Pons (tissue), 1 donor: ENCODE measurements at regions not wholly inside any gene's neighbourhood (a gene's known extent, or its start where the extent isn't known, plus 50 kb on each side); places are given as distances from the start of the nearest gene placed in this dataset.
"Not testable (repeated sequence)": the region's sequence is repeated elsewhere in the genome, so short reads cannot be mapped to it uniquely, and the experiment has no call there.

Source experiments
- DNase-seq: peaks from one replicate; pipeline ENCODE4 v3.0.0-alpha.2; 2016; ENCODE audit warnings: low spot score

DNA sequence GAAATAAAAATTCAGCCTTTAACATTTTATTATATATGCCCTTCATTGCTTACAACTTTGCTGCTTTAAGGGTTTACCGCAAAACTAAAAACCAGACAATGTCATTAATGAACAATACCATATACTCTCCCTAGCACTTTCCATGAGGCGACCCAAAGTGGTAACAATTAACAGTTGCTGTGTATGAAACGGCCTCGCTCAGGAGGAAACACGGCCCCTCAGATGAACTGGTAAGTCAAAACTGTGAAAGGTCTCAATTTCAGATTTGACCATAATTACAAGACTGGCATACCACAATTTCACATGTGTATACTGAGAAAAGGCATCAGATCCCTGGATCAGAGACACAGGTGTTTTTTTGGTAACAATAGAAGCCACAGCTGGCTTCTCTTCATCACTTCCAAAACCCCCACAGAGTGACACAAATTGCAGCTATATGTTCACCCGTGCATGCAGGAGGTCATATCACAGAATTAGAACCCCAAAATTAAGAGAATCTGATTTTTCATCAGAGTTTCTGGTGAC lies 611.9 kb upstream of the ADAMTS5 start:
- DNase-seq: no peak

DNA sequence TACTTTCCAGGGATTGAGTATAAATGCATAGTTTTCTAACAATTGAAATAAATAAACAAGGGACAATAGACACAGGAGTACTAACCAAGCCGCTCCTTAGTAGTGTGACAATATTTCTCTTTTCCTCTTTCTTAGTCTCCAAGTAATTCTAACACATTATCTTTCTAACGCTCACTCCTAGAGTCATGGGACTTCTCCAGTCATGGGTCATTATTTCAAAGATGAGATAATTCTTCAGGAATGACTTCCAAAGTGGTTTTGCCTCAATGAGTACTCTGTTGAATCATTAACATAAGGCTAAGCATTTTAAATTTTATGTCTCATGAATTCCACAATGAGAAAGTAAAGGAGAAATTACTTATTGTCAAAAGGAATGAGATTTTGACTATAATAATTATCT lies 605.8 kb upstream of the ADAMTS5 start:
- DNase-seq: no peak

DNA sequence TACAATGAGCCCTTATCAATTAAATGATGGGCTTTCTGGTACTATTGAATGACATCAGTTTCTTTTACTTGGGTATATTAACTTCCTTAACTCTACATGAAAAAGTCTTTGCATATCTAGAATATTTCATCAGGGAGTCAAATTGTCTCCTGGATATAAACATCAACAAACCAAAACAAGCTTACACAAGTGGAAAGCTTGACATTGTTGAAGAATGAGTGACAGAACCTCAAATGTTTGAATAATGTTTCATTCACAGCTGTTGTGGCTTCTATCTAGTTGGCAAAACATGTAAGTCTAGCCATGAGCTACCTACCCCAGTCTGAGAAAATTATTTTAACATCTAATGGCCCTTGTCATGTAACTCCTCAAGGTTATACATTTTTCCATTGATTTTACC lies 604.8 kb upstream of the ADAMTS5 start:
- no peak for DNase-seq

DNA sequence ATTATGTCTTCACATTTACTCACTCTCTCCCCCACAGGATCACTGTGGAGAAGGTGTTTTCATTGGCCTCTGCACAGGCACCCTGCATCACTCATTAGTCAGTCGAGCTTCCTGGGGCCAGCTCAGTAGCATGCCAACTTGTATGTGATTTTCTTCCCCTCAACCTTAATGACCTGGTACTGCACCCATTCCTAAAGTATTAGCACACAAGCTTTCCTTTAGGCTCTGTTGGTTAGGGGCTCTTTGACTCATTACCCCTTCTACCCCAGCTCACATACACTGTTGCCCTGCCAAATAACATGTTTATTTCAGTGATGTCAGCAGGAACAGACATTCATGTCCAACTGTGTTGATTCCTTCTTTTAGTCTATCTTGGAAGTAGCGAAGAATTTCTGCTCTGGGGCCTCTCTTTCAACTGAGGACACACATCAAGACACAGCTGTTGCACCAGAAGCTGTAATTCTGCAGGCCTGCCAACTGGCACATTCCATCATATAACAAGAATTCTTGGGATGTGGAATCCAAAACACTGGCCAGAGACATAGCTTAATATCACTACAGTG lies 603.5 kb upstream of the ADAMTS5 start:
- DNase-seq: peak; percentile 12

DNA sequence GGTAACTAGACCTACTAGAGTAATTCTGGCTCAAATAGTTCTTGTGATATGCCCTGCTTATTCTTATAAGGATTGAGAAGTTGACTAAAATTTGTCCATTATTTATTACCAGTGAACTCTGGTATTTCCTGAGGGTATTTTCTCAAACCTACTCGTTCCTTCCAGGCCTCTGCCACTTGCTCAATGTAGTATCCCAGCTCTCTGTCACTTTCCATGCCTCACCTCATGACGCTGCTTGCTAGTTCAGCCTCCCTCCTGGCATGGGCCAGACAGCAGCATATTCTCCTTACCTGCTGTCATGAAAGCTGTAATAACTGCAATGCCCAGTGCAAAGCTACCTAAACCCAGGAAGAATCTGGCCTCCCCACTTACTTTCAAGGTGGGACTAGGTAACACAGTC lies 602.9 kb upstream of the ADAMTS5 start:
- DNase-seq: no peak

DNA sequence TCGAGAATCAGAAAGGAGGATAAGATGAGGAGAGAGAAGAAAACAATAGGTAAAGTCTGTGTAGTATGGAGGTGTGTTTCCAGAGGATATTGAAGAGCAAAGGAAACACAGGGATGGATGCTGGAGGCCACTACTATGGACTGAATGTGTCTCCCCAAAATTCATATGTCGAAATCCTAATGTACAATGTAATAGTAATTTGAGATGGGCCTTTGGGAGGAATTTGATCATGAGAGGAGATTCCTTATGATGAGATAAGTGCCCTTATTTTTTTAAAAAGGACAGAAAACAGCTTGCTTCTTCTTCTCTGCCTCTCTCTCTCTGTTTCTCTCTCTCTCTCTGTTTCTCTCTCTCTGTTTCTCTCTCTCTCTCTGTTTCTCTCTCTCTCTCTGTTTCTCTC lies 602.2 kb upstream of the ADAMTS5 start:
- DNase-seq: no peak

DNA sequence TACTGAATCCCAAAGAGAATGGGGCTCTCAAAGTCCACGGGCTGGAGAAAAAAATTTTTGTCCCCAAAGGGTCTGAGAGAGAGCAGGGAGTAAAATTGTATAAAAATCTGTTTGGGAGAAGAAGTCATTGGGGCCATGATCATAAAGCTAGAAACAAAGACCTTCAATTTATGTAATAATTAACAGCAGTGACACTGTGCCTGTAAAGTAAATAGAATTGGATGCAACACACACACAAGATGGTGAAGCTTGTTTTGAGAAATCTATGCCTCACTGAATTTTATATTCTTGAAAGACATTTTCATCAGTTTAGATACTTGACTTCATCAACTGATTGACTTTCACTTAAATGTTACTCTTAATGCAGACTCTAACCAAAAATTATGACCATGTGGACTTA lies 600.5 kb upstream of the ADAMTS5 start:
- DNase-seq: no peak

DNA sequence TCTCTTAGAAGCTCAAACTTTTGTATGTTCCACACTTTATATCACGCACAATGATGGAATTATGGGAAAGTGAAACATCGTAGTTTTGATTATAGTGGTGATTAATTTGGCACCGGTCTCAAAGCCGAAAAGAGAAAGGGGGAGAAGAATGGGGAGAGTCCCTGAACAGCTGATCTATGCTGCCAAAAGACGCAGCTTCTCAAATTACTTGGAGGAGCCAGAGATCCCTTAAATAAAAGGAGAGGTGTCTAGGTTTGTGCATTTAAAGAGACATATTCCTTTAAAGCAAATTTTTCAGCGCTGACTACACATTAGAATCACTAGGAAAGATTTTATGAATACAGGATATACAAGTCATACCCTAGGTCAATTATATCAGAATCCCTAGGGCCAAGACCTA lies 599.6 kb upstream of the ADAMTS5 start:
- DNase-seq: no peak

DNA sequence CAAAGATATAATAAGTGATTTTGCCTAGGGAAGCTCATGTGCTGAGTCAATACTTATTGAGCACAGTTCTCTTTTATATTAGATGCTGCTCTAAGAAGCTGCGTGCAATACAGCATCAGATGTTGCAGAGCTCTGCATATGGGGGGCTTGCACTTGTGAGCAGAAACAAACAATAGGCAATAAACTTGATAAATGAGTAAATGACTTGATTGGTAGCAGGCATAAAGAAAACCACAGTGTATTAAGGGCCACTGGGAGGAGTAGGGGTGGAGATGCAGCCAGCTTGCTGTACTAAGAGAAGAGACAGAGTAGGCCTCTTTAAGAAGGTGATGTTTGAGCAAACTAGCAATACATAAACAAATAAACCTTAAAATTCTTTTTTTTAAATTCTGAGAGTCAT lies 598.5 kb upstream of the ADAMTS5 start:
- no peak for DNase-seq

DNA sequence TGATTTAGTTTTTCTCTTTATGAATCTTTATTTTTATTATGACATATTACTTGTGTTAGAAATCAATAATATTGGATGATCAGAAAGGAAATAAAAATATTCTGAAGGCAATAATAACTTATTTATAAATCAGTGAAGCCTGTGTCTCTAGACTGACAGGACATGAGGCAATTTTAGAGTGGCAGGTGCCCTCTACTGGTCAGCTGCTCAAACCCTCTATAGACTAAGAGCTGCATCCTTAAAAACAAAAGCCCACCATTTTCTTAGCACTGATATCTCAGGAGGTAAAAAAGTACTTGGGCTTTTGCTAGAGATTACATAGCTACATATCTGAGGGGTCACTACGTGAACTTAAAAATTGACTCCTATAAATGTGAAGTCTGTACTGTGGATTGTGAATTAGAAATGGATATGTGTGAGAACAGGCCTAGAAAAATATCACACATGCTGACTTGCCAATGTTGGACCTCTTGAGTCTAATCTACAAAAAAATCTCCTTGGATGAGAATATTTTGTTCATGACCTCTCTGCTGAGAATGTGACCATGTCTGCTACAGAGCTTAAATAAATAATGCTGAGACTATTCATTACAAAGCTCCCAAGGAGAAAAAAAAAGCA lies 597.9 kb upstream of the ADAMTS5 start:
- DNase-seq: peak; percentile 66

DNA sequence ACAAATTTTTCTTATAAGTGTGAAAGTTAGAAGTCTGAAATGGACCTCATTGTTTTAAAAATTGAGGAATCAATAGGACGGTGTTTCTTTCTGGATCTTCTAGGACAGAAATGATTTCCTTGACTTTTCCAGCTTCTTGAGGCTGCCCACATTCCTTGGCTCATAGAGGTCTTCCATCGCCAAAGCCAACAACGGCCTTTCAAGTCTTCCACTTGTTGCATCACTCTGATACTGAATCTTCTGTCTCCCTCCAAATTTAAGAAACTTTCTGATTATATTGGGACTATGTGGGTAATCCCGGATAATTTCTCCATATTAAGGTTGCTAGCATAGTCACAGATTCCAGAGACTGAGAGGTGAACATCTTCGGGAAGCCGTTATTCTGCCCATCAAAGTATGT lies 595.4 kb upstream of the ADAMTS5 start:
- no peak for DNase-seq

DNA sequence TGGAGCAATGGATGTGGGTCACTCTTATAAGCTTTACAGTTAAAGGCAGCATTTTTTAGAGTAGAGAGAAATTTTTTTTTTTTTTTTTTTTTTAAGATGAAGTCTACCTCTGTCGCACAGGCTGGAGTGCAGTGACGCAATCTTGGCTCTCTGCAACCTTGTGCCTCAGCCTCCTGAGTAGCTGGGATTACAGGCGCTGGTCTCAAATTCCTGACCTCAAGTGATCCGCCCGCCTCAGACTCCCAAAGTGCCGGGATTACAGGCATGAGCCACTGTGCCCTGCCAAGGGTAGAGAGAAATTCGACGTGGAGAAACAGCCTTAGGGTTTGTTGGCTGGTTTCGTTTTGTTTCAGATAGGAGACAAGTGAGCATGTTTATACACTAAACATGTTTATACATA lies 594.2 kb upstream of the ADAMTS5 start:
- DNase-seq: no peak

DNA sequence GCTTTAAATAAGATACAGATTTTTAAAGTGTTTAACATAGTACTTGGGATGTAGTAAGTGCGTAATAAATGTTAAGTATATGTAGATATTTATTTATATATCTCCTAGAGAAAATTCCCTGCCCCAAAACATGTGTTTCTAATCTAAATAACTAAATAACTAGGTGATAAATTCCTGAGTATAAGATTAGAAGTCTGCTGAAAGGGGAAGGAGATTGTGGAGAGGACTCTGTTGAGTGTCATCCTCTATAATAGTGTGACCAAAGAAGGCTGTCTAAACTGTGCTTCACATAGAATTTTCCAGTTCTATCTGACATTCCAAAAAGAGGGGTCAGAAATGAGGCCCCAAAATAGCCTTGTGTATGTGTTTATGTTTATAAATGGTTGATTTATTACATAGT lies 590.5 kb upstream of the ADAMTS5 start:
- DNase-seq: no peak

DNA sequence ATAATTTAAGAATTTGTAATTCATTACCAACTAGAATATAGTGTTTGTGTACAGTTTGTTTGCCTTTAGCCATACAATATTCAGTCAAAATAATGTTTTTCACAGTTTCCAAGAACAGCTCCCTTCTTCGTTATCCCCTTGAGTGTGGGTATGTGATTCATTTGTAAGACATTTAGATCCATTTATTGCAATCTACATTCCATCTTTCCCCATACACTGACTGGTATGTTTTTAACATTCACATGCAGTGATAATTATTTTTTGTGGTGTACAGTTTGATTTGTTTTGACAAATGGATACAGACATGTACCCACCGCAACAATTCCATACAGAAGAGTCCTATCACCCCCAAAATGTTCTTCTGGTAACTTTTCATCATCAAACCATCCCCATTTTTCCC lies 589.1 kb upstream of the ADAMTS5 start:
- DNase-seq: no peak

DNA sequence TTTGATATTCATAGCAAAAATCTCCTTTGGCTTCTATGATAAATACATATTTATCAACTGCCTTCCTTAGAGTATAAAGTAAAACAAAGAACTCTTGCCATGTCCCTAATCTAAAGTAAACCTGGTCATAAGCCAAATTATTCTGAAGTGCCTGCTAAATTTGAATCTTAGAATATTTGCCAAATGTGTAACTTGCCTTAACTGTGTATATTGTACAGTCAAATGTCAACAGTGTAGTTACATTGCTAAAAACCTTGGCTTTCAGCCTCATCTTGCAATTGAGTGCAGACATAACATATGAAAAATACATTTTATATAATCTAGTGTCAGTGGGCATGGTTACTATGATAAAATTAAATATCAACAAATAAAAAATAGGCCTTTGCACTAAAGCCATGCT lies 583.4 kb upstream of the ADAMTS5 start:
- no peak for DNase-seq

DNA sequence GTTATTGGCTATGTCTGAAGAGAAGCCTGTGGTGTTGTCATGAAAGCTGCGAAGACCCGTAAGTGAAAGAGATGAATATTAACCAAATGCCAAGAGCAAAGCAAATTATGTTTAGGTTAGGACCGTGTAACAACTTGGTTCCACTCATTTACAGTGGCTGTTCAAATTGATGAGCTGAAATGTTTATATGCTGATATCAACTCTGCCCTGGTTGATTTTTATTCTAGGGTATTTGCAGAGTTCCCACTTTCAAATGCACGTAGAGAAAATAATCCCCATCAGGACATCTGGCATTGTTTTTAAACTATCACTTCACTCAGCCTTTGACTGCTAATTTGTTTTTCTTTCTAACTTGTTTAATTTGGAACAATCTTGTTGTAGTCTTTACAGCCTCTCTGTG lies 581.6 kb upstream of the ADAMTS5 start:
- DNase-seq: no peak

DNA sequence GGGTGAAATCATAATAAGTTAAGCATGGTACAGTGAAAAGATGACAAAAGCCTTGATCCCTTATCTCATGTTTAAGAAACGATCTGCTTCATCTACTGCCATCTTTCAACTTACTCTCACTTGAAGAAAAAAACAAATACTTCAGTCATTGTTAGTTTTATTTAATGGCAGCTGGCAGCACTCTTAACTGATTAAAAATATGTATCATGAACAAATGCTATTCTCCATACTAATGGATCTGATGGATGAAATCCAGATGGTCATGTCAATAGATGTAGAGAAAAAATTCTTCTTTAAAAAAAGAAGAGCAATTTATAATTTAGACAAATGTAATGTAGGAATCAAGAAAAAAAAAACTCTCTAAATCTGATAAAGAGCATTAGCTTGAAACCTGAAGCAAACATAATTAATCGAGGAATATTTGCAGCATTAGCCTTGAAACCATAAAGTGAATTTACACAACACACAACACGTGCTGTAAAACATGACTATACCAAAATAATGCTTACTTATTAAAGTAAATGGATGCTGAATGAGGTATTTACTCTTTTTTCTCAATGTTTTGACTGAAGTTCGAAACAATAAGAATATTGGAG lies 579.0 kb upstream of the ADAMTS5 start:
- no peak for DNase-seq

DNA sequence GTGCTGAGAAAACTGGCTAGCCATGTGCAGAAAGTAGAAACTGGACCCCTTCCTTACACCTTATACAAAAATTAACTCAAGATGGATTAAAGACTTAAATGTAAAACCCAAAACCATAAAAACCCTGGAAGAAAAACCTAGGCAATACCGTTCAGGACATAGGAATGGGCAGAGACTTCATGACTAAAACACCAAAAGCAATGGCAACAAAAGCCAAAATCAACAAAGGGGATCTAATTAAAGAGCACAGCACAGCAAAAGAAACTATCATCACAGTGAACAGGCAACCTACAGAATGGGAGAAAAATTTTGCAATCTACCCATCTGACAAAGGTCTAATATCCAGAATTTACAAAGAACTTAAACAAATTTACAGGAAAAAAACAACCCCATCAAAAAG lies 575.2 kb upstream of the ADAMTS5 start:
- DNase-seq: not testable (repeated sequence)

DNA sequence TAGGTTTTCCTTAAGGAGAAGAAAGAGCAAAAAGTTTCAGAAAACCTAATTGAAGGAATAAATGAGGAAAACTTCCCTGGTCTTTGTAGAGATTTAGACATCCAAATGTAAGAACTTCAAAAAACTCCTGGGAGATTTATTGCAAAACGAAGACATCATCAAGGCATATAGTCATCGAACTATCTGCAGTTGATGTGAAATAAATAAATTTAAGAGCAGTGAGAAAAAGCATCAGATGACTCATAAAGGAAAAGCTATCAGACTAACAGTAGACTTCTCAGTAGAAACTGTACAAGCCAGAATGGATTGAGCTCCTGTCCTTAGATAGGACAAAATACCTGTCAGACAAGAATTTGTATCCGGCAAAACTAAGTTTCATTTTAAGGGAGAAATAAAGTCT lies 569.4 kb upstream of the ADAMTS5 start:
- no peak for DNase-seq

DNA sequence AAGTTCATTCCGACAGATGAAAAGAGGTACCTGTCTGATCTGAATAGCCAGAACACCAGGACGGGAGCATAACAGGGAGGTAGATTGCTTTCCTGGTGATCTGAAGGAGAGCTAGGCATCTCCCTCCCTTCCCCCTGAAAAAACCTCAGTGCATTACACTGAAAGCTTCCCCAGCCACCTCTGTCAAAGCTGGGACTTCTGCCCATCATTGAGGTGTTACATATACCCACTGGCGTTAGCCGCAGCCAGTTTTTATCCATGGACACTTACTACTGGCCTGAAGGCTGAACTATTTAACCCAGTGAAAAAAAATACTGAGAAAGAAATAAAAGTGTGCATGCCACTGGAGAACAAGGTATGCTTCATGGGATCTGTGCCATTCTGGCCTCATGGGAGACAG lies 568.3 kb upstream of the ADAMTS5 start:
- DNase-seq: no peak

DNA sequence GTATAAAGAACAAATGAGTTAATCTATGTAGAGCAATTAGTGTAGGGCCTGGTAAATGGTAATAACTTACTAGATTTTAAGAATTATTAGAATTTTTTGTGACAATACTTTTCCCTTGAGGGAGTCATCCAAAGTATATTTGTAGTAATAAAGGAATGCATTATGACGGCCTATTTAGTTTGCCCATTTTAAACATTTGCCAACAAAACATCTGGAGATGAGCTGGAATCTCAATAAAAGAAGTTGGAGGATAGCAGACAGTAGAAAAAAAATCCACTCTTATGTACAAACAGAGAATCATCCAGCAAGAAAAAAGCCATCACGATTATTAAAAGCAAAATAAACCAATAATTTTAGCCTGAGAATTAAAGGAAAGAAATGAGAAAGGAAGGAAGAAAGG lies 567.3 kb upstream of the ADAMTS5 start:
- no peak for DNase-seq

DNA sequence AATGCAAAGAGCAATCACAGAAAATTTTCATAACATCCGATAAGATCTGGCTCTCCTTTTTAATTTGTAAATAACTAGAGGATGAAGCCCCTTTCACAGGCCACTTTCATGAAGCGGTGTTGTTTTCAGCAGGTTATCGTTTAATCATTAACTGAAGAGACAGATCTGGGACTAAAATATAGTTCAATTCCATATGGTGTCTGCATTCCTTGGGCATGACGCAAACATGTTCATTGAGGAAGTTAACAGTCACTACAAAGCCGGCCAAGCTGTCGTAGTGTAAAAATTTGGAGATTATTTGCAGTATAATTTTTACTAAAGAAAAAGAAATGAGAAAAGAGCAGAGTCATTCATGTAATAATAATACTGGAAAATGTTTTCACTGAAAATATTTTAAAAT lies 565.2 kb upstream of the ADAMTS5 start:
- DNase-seq: no peak

DNA sequence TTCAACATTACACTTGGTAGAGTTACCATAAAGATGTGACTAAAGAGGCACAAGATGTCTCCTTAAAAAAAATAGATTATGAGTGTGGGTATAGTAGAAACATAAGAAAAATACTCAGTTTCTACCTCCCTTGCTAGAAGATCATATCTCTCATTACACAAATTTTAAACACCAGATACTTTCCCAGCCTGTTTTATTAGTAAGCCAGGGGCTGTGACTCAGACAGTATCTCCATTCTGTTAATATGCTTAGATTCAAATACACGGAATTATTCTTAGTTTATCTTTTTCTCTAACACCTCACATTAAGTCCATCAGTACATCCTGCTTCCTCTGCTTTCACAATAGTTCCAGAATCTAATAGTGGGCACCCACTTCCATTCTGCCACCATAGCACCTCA lies 561.8 kb upstream of the ADAMTS5 start:
- DNase-seq: no peak

DNA sequence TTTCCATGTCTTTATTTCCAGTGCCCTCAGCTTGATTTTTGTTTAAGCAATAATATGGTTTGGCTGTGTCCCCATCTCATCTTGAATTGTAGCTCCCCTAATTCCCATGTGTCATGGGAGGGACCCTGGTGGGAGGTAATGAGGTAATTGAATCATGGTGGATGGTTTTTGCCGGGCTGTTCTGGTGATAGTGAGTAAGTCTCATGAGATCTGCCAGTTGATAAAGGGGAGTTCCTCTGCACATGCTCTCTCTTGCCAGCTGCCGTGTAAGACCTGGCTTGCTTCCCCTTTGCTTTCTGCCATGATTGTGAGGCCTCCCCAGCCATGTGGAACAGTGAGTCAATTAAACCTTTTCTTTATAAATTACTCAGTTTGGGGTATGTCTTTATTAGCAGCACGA lies 559.6 kb upstream of the ADAMTS5 start:
- DNase-seq: no peak
